Astrocyte (in vitro differentiated cells and primary cell): ENCODE measurements at regions not wholly inside any gene's neighbourhood (a gene's known extent, or its start where the extent isn't known, plus 50 kb on each side); places are given as distances from the start of the nearest gene placed in this dataset.

Experiments
- DNase-seq: peaks from one replicate; pipeline ENCODE4 v3.0.0-alpha.2; 2010; ENCODE audit warnings: low read depth
- FAIRE-seq: peaks from 2 replicates; lab custom pipeline; 2011; peaks lifted over from hg19 to GRCh38; lab: Jason Lieb, UNC
- H2AFZ ChIP-seq: 2 replicates; pipeline ENCODE4 v1.6.0; 2012; ENCODE audit warnings: low read depth, low read length, inconsistent platforms
- H3K27ac ChIP-seq: 2 replicates; pipeline ENCODE4 v1.5.1; 2011; ENCODE audit warnings: low read depth, low read length, inconsistent platforms
- H3K27me3 ChIP-seq: 2 replicates; pipeline ENCODE4 v1.6.0; 2011; ENCODE audit warnings: low read length, inconsistent platforms; ENCODE audit not compliant: insufficient read depth
- H3K36me3 ChIP-seq: 2 replicates; pipeline ENCODE4 v1.5.1; 2011; ENCODE audit warnings: low read length, inconsistent platforms; ENCODE audit not compliant: insufficient read depth
- H3K4me1 ChIP-seq: 2 replicates; pipeline ENCODE4 v1.5.1; 2011; ENCODE audit warnings: low read length, inconsistent platforms; ENCODE audit not compliant: insufficient read depth
- H3K4me2 ChIP-seq: 2 replicates; pipeline ENCODE4 v1.6.0; 2012; ENCODE audit warnings: low read length, inconsistent platforms
- H3K4me3 ChIP-seq: 2 replicates; pipeline ENCODE4 v1.5.1; 2011; ENCODE audit warnings: low read depth, mild to moderate bottlenecking, low read length, inconsistent platforms; ENCODE audit not compliant: insufficient read depth
- H3K79me2 ChIP-seq: 2 replicates; pipeline ENCODE4 v1.6.0; 2012; ENCODE audit warnings: mild to moderate bottlenecking, low read length, inconsistent platforms; ENCODE audit not compliant: insufficient read depth
- H3K9ac ChIP-seq: 2 replicates; pipeline ENCODE4 v1.6.0; 2012; ENCODE audit warnings: mild to moderate bottlenecking, low read length, inconsistent platforms
- H3K9me3 ChIP-seq: 2 replicates; pipeline ENCODE4 v1.5.1; 2012; ENCODE audit warnings: low read depth, mild to moderate bottlenecking, low read length, inconsistent platforms; ENCODE audit not compliant: insufficient read depth
- H4K20me1 ChIP-seq: 2 replicates; pipeline ENCODE4 v1.6.0; 2012; ENCODE audit warnings: low read length, inconsistent platforms; ENCODE audit not compliant: insufficient read depth
- H3K27ac Mint-ChIP-seq: one replicate; pipeline ENCODE4 v1.8.0; 2021; ENCODE audit warnings: mild to moderate bottlenecking, mixed read lengths; ENCODE audit not compliant: unreplicated experiment
- H3K27me3 Mint-ChIP-seq: one replicate; pipeline ENCODE4 v1.8.0; 2021; ENCODE audit warnings: low read depth, mixed read lengths; ENCODE audit not compliant: unreplicated experiment
- H3K36me3 Mint-ChIP-seq: one replicate; pipeline ENCODE4 v1.8.0; 2021; ENCODE audit warnings: low read depth, mixed read lengths; ENCODE audit not compliant: unreplicated experiment
- H3K4me1 Mint-ChIP-seq: one replicate; pipeline ENCODE4 v1.8.0; 2021; ENCODE audit warnings: low read depth, mixed read lengths; ENCODE audit not compliant: unreplicated experiment
- H3K4me3 Mint-ChIP-seq: one replicate; pipeline ENCODE4 v1.8.0; 2021; ENCODE audit warnings: mild to moderate bottlenecking, moderate library complexity, mixed read lengths; ENCODE audit not compliant: unreplicated experiment
- H3K9me3 Mint-ChIP-seq: one replicate; pipeline ENCODE4 v1.8.0; 2021; ENCODE audit warnings: mild to moderate bottlenecking, mixed read lengths; ENCODE audit not compliant: unreplicated experiment
- EZH2 ChIP-seq: IDR thresholded peaks from 2 replicates; pipeline ENCODE4 v1.6.1; 2012; ENCODE audit warnings: mild to moderate bottlenecking, low read length, inconsistent platforms; ENCODE audit not compliant: insufficient read depth
- TF ChIP-seq, protein P1 (sequence below): IDR thresholded peaks from 2 replicates; pipeline ENCODE4 v1.5.1; 2011; ENCODE audit warnings: low read depth, mild to moderate bottlenecking, inconsistent platforms, low read length, moderate library complexity; ENCODE audit not compliant: insufficient read depth

DNA sequence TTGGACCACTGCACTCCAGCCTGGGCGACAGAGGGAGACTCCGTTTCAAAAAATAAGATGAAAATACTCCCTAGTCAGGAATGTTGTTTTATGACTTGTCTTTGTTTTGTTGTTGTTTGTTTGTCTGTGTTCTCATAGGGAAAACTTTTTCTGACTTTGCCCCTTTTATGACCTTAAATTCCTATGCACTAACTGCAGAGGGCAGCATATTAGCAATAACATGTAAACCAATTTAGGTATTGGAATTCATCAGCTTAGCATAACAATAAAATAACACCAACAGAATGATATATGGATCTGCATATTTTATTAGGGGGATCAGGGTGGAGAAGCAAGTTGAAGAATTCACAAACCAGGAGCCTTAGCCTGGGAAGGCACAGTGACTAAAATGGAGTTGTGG is 631.5 kb downstream of the SUCLG1 start:
- H3K79me2 ChIP-seq: no peaks in the 10 kb centered on the region
- Mint-ChIP-seq H3K9me3 (no peaks in the 10 kb centered on the region), H3K4me1 (no peaks in the 10 kb centered on the region), H3K4me3 (no peak overlapping the region), H3K27me3 (peaks cover 3% of the 10 kb centered on the region), H3K36me3 (no peaks in the 10 kb centered on the region), H3K27ac (no peak overlapping the region)
- no peaks in the 10 kb centered on the region for H4K20me1 ChIP-seq
- H3K4me1 ChIP-seq: no peaks in the 10 kb centered on the region
- no peak overlapping the region for H3K9ac ChIP-seq
- H3K4me3 ChIP-seq: no peak overlapping the region
- H3K9me3 ChIP-seq: no peaks in the 10 kb centered on the region
- H3K36me3 ChIP-seq: no peaks in the 10 kb centered on the region
- FAIRE-seq (no peak), DNase-seq (no peak)
- no peak overlapping the region for H3K4me2 ChIP-seq
- no peaks in the 10 kb centered on the region for H3K27me3 ChIP-seq
- no peak for TF ChIP-seq EZH2
- TF ChIP-seq, protein P1, sequence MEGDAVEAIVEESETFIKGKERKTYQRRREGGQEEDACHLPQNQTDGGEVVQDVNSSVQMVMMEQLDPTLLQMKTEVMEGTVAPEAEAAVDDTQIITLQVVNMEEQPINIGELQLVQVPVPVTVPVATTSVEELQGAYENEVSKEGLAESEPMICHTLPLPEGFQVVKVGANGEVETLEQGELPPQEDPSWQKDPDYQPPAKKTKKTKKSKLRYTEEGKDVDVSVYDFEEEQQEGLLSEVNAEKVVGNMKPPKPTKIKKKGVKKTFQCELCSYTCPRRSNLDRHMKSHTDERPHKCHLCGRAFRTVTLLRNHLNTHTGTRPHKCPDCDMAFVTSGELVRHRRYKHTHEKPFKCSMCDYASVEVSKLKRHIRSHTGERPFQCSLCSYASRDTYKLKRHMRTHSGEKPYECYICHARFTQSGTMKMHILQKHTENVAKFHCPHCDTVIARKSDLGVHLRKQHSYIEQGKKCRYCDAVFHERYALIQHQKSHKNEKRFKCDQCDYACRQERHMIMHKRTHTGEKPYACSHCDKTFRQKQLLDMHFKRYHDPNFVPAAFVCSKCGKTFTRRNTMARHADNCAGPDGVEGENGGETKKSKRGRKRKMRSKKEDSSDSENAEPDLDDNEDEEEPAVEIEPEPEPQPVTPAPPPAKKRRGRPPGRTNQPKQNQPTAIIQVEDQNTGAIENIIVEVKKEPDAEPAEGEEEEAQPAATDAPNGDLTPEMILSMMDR: no peak
- H2AFZ ChIP-seq: no peak overlapping the region
- H3K27ac ChIP-seq: no peak overlapping the region

DNA sequence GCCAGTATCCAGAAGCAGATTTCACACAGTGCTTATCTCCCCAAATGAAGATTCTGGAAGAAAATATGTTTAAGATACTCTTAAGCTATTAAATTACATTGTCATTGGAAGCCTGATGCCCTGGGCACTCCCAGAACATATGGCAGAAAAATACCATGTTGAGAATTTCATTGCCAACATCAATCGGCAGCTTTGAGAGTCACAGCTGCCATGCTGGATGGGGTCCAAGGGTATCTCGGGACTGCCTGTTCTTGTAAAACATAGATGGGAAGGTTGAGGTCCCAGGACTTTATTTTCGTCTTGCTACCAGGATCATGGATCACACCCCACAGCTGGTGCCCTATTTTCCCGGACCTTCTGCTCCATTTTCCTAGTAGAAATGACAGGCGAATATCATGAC is 632.5 kb downstream of the SUCLG1 start:
- Histone ChIP-seq H3K36me3 (no peaks in the 10 kb centered on the region), H3K4me3 (no peak overlapping the region), H3K27ac (no peak overlapping the region), H3K79me2 (no peaks in the 10 kb centered on the region), H4K20me1 (no peaks in the 10 kb centered on the region), H3K27me3 (no peaks in the 10 kb centered on the region), H3K4me1 (no peaks in the 10 kb centered on the region), H2AFZ (no peak overlapping the region), H3K4me2 (no peak overlapping the region), H3K9ac (no peak overlapping the region), H3K9me3 (no peaks in the 10 kb centered on the region)
- H3K36me3 Mint-ChIP-seq: no peaks in the 10 kb centered on the region
- H3K4me1 Mint-ChIP-seq: no peaks in the 10 kb centered on the region
- FAIRE-seq (no peak), DNase-seq (no peak)
- no peaks in the 10 kb centered on the region for H3K9me3 Mint-ChIP-seq
- no peak overlapping the region for H3K27ac Mint-ChIP-seq
- no peak overlapping the region for H3K4me3 Mint-ChIP-seq
- peaks cover 3% of the 10 kb centered on the region for H3K27me3 Mint-ChIP-seq
- TF ChIP-seq EZH2: no peak
- TF ChIP-seq, protein P1: no peak

DNA sequence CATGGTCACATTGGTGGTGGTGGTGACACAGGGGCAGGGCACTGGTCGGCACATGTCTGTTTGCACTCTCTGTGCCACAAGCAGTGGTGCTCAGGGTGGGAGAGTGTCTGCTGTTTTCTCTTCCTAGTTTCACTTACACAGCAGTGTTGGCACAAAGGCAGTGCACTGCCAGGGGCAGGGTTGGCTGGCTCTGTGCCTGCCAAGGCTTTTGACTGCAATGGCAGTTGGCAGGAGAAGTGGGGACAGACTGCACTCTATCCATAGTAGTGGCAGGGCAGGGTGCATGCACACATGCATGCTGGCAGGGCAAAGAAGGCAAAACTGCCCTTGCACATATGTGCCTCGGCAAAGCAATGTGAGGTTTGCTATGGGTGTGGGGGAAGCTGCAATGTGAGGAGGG is 635.9 kb downstream of the SUCLG1 start:
- Histone ChIP-seq H3K27me3 (no peaks in the 10 kb centered on the region), H3K9ac (no peak overlapping the region), H3K27ac (no peak overlapping the region), H3K4me2 (no peak overlapping the region), H3K4me1 (no peaks in the 10 kb centered on the region), H3K36me3 (no peaks in the 10 kb centered on the region), H4K20me1 (no peaks in the 10 kb centered on the region), H3K4me3 (no peak overlapping the region), H2AFZ (no peak overlapping the region), H3K79me2 (no peaks in the 10 kb centered on the region), H3K9me3 (no peaks in the 10 kb centered on the region)
- Mint-ChIP-seq H3K36me3 (no peaks in the 10 kb centered on the region), H3K4me3 (no peak overlapping the region), H3K4me1 (no peaks in the 10 kb centered on the region), H3K9me3 (no peaks in the 10 kb centered on the region), H3K27ac (no peak overlapping the region), H3K27me3 (peaks cover 3% of the 10 kb centered on the region)
- no peak for FAIRE-seq
- TF ChIP-seq EZH2: no peak
- TF ChIP-seq, protein P1: no peak
- DNase-seq: no peak
